ENCODE measurements at regions not wholly inside any gene's neighbourhood (a gene's known extent, or its start where the extent isn't known, plus 50 kb on each side); places are given as distances from the start of the nearest gene placed in this dataset.

DNA sequence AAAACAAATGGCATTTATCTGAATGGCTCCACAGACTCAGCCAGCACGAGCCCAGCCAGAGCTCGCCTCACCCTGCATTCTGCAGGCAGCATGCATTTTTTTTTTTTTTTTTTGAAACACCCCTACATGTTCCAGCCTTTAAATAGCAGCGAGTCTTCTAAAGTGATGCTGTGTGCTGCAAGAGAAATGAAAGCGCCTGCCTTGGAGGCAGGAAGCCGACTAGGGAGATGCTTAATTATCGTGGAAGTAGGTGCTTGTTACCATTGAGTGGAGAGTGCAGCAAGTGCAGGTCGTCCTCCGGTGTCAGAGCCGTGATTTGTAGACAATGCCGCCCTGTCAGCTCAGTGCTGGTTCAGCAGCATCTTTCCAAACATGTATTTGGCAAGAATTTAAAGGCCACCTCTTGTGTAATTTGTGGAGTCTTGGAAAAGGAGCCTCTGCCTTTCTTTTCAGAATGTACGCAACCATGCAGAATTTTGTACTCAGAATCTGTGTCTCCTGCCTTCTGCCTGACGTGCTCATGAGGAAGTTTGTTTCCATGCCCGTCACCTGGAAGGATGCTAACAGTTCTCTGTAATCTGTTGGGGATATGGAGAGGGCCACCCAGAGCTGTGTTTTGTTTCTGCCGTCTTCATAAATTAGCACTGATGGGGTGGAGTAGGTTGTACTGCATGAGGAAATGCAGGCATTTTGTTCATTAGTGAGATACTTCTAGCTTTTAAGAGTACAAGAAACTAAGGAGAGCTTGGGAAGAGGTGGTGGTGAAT, 345.9 kb upstream of the RGS6 start:
- no peak for DNase-seq

DNA sequence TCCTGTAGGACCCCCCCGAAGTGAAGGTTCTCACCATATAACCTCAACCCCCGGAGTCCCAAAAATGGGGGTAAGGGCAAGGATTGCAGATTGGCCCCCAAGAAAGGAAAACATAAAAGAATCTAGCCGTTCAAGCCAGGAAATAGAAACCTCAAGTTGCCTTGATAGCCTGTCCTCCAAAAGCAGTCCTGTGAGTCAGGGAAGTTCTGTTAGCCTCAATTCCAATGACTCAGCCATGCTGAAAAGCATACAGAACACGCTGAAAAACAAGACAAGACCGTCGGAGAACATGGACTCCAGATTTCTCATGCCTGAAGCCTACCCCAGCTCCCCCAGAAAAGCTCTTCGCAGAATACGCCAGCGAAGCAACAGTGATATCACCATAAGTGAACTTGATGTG, 344.2 kb upstream of the RGS6 start:
- no peak for DNase-seq

DNA sequence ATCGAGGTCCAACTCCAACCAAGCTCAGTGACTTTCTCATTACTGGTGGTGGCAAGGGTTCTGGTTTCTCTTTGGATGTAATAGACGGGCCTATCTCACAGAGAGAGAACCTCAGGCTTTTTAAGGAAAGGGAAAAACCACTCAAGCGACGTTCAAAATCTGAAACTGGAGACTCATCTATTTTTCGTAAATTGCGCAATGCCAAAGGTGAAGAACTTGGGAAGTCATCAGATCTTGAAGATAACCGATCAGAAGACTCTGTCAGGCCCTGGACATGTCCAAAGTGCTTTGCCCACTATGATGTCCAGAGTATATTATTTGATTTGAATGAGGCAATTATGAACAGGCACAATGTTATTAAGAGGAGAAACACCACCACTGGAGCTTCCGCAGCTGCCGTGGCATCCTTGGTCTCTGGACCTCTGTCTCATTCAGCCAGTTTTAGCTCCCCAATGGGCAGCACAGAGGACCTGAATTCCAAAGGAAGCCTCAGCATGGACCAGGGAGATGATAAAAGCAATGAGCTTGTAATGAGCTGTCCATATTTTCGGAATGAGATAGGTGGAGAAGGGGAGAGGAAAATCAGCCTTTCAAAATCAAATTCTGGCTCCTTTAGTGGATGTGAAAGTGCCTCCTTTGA, 343.5 kb upstream of the RGS6 start:
- no peak for DNase-seq

DNA sequence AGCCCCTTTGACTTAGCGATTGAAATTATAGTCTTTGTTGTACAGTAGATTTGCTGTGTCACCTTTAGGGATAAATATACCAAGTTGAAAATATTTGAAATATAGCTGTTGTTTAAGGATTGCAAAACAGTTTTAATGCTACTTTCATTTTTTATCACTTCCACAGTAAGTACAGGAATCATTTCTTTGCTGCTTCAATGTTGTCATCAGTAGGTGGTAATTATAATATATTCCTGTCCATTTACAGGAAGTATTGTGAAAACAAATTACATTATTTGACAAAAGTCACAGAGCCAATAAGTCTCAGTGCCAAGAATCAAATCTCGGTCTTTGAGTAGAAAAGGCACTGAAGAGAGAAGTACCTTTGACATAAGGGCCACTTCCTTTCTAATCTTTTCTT, 342.6 kb upstream of the RGS6 start:
- DNase-seq: no peak

DNA sequence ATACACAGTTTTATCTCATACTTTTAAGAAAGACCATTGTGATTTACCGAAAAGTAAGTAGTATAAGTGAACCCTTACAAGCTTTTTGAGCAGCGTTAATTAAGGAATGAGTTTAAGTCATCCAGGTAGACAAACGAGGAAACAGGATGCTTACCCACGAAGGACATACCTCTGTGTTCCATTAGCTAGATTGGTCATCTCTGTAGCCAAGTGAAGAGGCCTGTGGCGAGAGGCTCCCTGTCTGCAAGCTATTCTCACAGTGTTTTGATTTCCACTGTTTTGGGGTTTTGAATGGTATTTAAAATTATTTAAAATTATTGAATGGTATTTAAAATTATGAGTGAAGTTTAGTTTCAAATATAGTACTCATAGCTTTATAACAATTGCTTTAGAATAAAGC, 342.1 kb upstream of the RGS6 start:
- no peak for DNase-seq

DNA sequence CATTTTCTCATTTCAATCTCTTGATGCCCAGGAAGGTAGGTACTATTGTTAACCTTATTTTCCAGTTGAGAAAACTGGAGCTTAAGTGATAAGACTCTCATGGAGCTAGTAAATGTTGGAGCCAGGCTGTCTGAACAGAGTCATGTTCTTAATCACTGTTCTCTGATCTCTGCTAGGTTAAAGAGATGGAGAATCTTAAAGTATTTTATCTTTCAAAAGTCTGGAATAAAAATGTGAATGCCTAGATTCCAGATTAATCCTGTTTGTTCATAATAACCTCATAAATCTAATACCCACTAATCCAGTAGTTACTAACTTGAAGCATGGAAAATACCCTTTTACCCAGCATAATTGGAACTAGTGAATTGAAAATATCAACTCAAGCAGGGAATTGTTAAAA, 341.0 kb upstream of the RGS6 start:
- DNase-seq: no peak

DNA sequence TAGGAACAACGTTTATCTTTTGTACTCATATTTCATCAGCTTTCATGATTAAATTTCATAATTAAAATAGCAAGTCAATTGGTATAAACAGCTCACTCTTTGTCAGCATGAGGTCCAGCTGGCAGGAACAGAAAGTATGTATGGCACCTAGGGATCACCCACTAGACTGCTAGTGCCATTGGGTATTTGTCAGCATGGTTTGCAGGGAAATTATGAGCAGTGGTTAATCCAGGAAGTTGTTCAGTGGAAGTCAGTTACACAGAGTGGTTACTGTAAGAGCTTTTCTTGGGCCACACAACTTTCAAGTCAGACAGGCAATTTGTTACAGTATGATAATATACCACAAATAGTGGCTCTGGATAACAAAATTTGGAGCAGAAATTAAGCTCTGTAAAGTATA, 340.3 kb upstream of the RGS6 start:
- no peak for DNase-seq

DNA sequence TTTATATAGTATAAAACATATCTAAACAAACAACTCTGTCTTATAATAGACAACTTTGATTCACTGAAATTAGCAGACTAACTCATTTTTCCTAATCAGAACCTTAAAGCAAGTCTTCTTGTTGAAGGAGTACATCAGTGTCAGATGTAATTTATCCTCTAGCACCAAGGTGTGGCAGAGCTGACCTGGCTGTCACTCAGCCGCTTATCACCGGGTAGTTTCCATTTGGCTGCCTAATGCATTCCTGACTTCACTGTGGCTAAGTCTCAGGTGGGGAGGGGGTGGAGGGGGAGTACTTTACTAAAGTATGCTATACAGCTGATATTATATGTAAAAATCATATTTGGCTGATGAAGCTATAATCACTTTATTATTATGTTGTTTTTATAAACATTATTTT, 339.9 kb upstream of the RGS6 start:
- DNase-seq: no peak

DNA sequence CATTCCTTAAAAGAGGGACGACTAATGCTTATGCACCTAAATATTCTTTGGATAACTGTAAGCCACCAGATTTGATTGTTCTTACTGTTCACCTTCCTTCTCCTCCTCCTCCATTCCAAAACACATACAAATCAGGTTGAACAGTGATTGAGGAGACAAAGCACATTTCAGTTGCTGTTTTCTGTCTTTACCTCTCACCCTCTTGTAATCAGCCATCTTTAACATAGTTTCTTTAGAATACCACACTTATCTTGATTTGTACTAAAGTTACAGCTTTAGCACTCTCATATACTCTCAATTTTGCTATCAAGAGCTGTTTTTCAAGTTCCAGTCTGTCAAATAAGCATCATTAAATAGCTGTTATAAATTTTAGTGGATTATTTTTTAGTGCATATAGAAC, 338.3 kb upstream of the RGS6 start:
- DNase-seq: no peak

DNA sequence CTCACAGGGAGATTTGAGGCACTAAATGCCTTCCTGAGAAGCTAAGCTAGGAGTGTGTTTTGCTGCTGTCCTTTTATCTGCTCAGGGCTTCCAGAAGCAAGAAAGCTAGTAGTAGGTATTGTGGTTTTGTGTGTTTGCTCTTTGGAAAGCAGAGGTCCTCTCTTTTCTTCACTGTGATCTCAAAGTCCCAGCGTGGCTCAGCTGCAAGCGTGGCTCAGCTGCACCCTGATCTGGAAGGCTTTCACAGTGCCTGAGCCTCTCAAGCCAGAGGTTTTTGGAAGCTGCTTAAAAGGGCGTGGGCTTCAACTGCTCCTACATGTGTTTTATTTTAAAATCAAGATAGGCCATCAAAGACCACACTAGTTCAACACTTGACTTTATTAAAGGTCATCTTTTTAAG, 337.4 kb upstream of the RGS6 start:
- no peak for DNase-seq

DNA sequence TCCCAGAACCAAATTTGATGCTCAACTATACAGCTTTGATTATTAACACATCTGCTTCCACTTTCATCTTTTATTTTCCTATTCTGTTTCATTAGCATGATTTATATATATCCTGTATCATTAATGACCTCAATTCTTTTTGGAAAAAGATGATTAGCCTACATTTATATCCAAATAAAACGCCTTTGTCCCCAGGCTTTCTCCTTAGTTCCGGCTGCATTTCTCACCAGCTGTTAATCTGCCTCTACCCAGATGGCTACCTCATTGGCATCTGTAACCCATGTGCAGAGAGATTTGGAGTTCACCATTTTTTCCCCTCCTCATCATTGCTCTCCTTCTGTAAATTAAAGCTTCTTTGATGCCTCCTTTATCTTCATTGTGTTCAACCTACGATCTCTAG, 336.8 kb upstream of the RGS6 start:
- DNase-seq: no peak

DNA sequence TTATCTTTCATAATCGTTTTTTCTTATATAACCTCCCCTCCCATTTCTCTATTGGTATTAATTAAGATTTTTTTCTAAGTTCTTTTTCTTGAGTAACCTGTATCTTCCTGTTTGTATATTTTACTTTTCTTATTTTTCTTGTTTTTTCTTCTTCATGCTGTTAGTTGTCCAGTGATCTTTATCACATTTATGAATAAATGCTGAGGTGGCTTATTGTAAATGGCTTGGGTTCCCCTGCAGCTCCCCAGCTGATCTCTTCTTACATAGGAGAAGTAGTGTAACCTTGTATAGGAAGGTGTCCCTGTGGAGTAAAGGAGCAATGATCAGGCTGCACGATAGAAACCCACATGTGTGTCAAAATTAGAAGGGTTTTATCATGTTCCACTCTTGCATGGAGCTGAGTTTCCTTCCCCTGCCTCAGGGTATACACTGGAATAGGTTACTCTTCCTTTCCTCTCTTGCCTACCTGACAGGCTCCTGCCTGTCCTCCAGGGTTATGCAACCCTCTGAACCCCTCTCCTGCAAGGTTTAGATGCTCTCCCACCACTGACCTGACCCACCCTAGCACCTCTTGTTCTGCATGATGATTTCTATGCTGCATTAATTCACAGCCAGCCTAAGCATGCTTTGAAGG, 334.8 kb upstream of the RGS6 start:
- DNase-seq: no peak

DNA sequence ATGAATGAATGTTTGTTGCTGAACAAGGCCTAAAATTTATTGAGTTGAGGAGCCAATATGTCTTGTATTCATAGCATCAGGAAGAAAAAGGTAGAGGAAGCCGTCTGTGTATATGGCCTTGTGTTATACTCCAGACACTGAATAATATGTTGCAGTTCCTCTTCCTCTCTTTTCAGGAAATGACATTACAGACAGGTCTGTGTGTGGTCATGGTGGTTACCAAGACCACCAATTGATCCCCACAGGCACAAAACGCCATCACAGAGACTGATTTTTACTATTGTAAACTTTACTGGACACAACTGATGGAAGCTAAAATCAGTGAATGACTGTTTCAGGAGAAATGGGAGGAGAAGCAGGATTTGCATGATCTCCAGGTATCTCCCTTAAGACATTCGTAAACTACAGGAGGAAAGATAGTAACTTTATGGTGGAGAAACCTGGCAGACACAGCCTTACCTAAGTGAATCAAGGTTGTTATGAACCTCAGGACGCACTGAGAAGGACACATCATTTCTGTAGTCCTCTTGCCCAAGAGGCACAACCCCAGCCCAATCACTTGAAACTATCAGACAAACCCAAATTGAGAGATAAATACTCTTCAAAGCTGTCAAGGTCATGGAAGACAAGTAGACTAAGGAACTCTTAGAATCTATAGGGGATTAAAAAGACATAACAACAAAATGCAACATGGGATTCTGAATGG, 334.1 kb upstream of the RGS6 start:
- peak; percentile 10 for DNase-seq

DNA sequence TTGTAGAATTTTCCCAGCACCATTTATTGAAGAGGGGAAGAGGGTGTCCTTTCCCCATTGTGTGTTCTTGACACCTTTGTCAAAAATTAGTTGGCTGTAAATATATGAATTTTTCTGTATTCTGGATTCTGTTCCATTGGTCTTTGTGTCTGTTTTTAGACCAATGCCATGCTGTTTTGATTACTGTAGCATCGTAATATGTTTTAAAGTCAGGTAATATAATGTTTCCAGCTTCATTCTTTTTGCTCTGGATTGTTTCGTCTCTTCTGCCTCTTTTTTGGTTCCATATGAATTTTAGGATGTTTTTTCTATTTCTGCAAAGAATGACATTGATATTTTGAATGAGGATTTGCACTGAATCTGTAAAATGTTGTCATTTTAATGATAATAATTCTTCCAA, 331.9 kb upstream of the RGS6 start:
- DNase-seq: no peak

DNA sequence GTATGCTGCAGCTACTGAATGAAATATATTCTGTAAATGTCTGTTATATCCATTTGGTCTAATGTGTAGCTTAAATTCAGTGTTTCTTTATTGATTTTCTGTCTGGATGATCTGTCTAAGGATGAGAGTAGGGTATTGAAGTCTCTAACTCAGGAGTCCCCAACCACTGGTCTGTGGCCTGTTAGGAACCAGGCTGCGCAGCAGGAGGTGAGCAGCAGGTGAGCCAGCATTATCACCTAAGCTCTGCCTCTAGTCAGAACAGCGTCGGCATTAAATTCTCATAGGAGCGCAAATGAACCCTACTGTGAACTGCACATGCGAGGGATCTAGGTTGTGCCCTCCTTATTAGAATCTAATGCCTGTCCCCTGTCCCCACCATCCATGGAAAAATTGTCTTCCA, 329.7 kb upstream of the RGS6 start:
- no peak for DNase-seq

DNA sequence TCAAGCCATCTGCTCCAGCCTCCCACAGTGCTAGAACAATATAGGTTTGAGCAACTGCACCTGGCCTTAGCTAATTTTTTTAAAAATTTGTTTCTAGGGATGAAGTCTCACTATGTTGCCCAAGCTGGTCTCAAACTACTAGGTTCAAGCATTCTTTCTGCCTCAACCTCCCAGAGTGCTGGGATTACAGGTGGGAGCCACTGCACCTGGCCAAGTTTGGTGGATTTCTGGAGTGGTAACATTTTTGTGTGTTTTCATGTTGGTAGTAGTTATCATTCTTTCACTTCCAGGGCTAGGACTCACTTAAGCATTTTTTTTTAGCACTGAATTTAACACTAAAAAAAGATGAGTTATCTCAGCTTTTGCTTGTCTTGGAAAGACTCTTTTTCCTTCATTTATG, 328.0 kb upstream of the RGS6 start:
- no peak for DNase-seq

DNA sequence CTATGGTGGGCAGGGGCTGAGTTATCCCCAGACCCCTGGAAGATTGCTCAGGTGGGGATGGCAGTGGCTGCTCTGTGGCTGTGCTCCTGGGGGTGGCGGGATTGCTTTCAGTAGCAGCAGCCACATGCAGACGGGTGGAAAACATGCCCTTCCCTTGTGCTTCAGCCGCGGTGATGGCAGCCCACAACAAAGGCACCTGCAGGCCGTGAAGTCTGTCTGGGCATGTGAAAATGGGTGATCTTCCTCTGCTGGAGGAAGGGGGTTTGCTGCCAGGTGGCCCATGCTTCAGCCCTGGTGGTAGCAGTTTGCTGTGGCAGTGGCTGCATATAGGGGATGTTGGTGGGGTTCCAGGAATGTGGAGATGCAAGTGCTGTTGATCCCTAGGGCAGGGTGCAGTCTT, 326.2 kb upstream of the RGS6 start:
- DNase-seq: no peak

DNA sequence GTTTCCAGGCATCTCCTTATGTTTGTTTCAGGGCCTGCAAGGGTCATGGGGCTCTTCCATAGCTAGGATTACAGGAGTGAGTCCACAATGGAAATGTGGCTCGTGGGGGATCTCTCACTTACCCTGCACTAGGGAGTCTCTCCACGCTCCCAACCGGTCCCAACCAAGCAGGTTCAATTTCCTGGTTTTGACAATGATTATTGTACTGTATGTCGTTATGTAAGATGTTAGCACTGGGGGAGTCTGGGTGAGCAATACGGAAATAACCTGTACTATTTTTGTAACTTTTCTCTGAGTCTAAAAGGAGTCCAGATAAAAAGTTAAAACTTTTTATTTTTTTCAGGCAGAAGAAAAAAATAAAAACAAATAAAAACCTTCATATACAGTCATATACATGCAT, 325.7 kb upstream of the RGS6 start:
- DNase-seq: no peak

DNA sequence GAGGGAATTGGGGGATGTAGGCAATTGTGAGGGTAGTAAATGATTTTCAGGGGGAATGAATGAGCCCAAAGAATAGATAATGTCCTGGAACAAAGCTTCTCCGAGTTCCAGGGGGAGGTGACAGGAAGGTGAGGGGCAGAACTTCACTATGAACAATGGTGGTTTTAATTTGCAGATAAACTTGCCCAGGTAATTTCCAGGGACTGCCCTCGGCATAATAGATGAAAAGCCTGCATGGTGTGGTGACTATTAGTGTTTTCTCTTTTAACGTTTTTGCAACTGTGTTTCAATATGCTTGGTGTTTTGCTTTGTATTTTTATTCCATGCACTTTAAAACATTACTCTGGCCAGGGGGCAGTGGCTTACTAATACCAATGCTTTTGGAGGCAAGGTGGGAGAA, 325.2 kb upstream of the RGS6 start:
- no peak for DNase-seq

DNA sequence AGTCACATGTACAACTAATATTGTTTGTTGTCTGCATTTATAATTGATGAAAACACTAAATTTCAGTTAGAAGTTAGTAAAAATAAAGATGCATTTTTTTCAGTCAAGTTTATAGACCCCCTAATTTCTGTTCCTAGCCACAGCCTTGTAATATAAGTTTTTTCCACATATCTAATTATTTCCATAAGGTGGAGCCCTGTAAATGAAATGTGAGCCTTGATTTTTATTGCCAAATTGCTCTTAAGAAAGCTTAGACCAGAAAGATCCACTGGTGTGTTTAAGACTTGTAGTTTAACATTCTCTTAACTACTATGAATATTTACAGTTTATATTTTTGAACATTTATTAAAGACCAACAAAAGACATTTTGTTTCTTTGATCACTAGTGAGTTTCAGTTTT, 322.1 kb upstream of the RGS6 start:
- no peak for DNase-seq

DNA sequence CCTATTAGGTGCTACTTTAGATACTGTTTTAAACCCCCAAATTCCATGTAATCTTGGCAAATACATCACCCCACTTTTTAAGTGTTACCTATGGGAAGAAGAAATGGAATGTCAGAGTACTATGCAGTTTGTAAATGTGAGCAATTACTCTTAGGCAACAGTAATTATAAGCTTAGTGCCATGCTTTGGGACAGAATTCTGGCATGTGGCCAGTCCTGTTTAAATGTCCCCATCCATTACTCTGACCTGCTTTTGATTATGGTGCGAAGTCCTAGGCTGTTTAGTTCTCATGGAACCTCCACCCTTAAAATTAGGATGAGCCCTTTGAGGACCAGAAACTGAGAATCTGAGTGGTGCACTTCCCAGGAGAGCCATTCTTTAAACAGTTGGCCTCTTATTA, 321.4 kb upstream of the RGS6 start:
- no peak for DNase-seq

DNA sequence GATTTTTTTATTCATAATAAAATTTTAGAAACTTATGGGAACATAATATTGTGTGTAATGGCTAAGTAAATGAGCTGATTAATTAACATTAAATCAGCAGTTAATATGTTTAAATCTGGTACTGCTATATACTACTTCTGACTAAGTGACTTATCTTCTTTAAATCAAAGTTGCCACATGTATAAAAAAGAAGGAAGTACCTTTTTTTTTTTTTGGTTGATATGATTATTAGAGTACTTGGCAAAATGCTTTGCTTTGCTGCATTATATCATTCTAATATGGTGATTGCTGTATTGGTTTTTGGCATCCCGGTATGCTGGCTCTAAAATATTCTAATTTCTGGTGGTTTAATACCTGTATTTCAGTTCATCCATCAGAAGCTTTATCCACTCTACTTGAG, 319.1 kb upstream of the RGS6 start:
- no peak for DNase-seq

DNA sequence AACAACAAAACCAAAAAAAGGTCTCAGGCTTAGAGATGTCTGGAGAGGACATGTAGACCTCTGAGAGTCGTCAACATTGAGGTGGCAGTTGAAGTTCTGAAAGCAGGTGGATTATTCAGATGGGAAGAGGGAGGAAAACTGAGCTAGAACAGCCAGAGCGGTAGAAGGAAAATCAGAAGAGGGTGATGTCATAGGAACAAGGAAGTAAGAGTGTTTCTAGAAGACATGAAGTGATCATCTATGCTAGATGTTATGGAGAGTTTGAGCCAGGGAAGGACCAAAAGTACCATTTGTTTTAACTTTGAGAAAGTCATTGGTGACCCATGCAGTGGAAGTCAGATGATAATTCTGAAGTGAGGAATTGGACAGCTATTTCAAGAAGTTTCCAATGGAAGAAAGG, 316.2 kb upstream of the RGS6 start:
- DNase-seq: no peak

DNA sequence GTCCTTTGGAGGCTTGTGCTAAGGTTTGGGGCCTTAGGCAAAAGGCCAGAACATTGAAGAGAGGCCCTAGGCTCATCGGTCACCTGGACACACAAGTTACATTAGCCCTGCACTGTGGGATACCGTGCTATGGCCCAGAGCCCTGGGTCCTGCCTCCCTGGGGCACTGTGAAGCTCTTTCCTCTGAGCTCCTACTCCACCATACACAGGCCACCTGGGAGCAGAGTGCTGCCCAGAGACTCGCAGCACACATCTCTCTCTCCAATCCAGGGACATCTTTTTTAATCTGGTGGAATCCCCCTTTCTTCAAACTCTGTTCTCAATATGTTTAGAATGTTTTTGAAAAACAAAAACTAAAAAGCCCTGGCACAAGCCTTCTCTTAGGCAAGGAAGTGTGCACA, 314.2 kb upstream of the RGS6 start:
- no peak for DNase-seq
